H1 (cell line): ENCODE measurements at regions not wholly inside any gene's neighbourhood (a gene's known extent, or its start where the extent isn't known, plus 50 kb on each side); places are given as distances from the start of the nearest gene placed in this dataset.

Experiments used
- CTCF ChIA-PET: fragments of 300-600 bp; sonication (Branson Sonifier 250); formaldehyde crosslinking; loops from one replicate; lab custom pipeline; 2021; ENCODE audit not compliant: partially characterized antibody; lab: Charles Lee
- POLR2A ChIA-PET: fragments of 300-600 bp; sonication (Branson Sonifier 250); formaldehyde crosslinking; loops from one replicate; lab custom pipeline; 2021; ENCODE audit warnings: inconsistent platforms; ENCODE audit not compliant: partially characterized antibody; lab: Charles Lee
- DNase-seq, 2 experiments: peaks; one replicate each; pipeline versions ENCODE4 v3.0.0 to v3.0.0-alpha.2; 2010 to 2022; ENCODE audit warnings: low spot score in 2 of 2, low read depth in 1 of 2, mixed read lengths in 1 of 2
- FAIRE-seq: peaks from 2 replicates; lab custom pipeline; 2011; peaks lifted over from hg19 to GRCh38; lab: Jason Lieb, UNC
- H2AFZ ChIP-seq: 2 replicates; pipeline ENCODE4 v1.8.1; 2012; ENCODE audit warnings: low read length, inconsistent platforms
- H2AK5ac ChIP-seq: 2 replicates; pipeline ENCODE4 v1.6.1; 2013; ENCODE audit warnings: low read depth, low read length
- H2BK120ac ChIP-seq: replicated peaks from 2 replicates; pipeline ENCODE3; 2013; ENCODE audit warnings: low read depth, low read length, inconsistent platforms
- H2BK12ac ChIP-seq: 2 replicates; pipeline ENCODE4 v1.6.1; 2013; ENCODE audit warnings: low read depth, low read length
- H2BK15ac ChIP-seq: 2 replicates; pipeline ENCODE4 v1.6.1; 2013; ENCODE audit warnings: low read length
- H2BK20ac ChIP-seq: 2 replicates; pipeline ENCODE4 v1.6.1; 2013; ENCODE audit warnings: low read length
- H2BK5ac ChIP-seq: 2 replicates; pipeline ENCODE4 v1.6.1; 2013; ENCODE audit warnings: low read depth, low read length
- H3K14ac ChIP-seq: 2 replicates; pipeline ENCODE4 v1.6.1; 2013; ENCODE audit warnings: inconsistent platforms; ENCODE audit not compliant: insufficient read length
- H3K18ac ChIP-seq: 2 replicates; pipeline ENCODE4 v1.6.1; 2013; ENCODE audit warnings: low read length; ENCODE audit errors: extremely low read depth
- H3K23ac ChIP-seq: 2 replicates; pipeline ENCODE4 v1.6.1; 2013; ENCODE audit warnings: inconsistent platforms; ENCODE audit not compliant: insufficient read length
- H3K23me2 ChIP-seq: 2 replicates; pipeline ENCODE4 v1.6.1; 2013; ENCODE audit warnings: low read depth, low read length
- H3K27ac ChIP-seq: 2 replicates; pipeline ENCODE4 v1.6.1; 2011; ENCODE audit warnings: low read depth, low read length, inconsistent platforms
- H3K27me3 ChIP-seq, 4 experiments: replicated peaks in 1 of 4; 1 replicate in 1 of 4; 2 replicates in 3 of 4; pipeline versions ENCODE4 v1.6.1 to v1.8.1; 2011 to 2013; ENCODE audit warnings: low read length in 3 of 4, mild to moderate bottlenecking in 3 of 4, inconsistent platforms in 2 of 4, mixed read lengths in 2 of 4, moderate library complexity in 1 of 4; ENCODE audit not compliant: control insufficient read depth in 3 of 4, insufficient read depth in 3 of 4; ENCODE audit errors: extremely low read depth in 1 of 4
- H3K36me3 ChIP-seq, 4 experiments: 2 replicates each; pipeline versions ENCODE4 v1.6.1 to v1.8.1; 2011 to 2013; ENCODE audit warnings: mild to moderate bottlenecking in 4 of 4, low read length in 3 of 4, moderate library complexity in 2 of 4, control low read depth in 1 of 4, inconsistent platforms in 1 of 4; ENCODE audit not compliant: insufficient read depth in 4 of 4, control insufficient read depth in 2 of 4
- H3K4ac ChIP-seq: replicated peaks from 2 replicates; pipeline ENCODE3; 2013; ENCODE audit warnings: low read length, low read depth, mixed read lengths, inconsistent platforms; ENCODE audit not compliant: insufficient read length
- H3K4me1 ChIP-seq, 4 experiments: replicated peaks in 1 of 4; 1 replicate in 1 of 4; 2 replicates in 3 of 4; pipeline versions ENCODE4 v1.6.1 to v1.8.1; 2011 to 2013; ENCODE audit warnings: low read length in 3 of 4, inconsistent platforms in 2 of 4, mixed read lengths in 1 of 4; ENCODE audit not compliant: insufficient read depth in 4 of 4, control insufficient read depth in 3 of 4
- H3K4me2 ChIP-seq, 2 experiments: 2 replicates each; pipeline versions ENCODE4 v1.6.1 to v1.8.1; 2011 to 2013; ENCODE audit warnings: low read depth in 2 of 2, low read length in 2 of 2, control low read depth in 1 of 2, inconsistent platforms in 1 of 2, mild to moderate bottlenecking in 1 of 2; ENCODE audit not compliant: insufficient read depth in 1 of 2
- H3K4me3 ChIP-seq, 4 experiments: fragments of 200-600, 300-600 bp in 1 of 4; sonication (generic), shearing (Covaris generic), sonication (Bioruptor Twin) in 1 of 4; 2 replicates each; pipeline versions ENCODE4 v1.5.1 to v1.8.1; 2011 to 2016; ENCODE audit warnings: low read length in 4 of 4, low read depth in 3 of 4, control low read depth in 2 of 4, inconsistent platforms in 2 of 4, mild to moderate bottlenecking in 2 of 4, mixed read lengths in 1 of 4, moderate library complexity in 1 of 4; ENCODE audit not compliant: insufficient read depth in 2 of 4; ENCODE audit errors: extremely low read depth in 1 of 4
- H3K56ac ChIP-seq: replicated peaks from 2 replicates; pipeline ENCODE3; 2013; ENCODE audit warnings: low read depth, mild to moderate bottlenecking, mixed read lengths, low read length, inconsistent platforms; ENCODE audit not compliant: insufficient read length
- H3K79me1 ChIP-seq: 2 replicates; pipeline ENCODE4 v1.6.1; 2013; ENCODE audit warnings: low read depth, low read length, control low read depth
- H3K79me2 ChIP-seq, 2 experiments: 2 replicates each; pipeline versions ENCODE4 v1.6.1 to v1.8.1; 2012 to 2013; ENCODE audit warnings: low read length in 2 of 2, mild to moderate bottlenecking in 2 of 2, inconsistent platforms in 1 of 2; ENCODE audit not compliant: insufficient read depth in 2 of 2, control insufficient read depth in 1 of 2
- H3K9ac ChIP-seq, 4 experiments: replicated peaks in 1 of 4; 1 replicate in 1 of 4; 2 replicates in 3 of 4; pipeline versions ENCODE4 v1.6.1 to v1.8.1; 2011 to 2013; ENCODE audit warnings: low read depth in 3 of 4, low read length in 3 of 4, control low read depth in 2 of 4, mild to moderate bottlenecking in 2 of 4, moderate library complexity in 2 of 4, inconsistent platforms in 1 of 4; ENCODE audit errors: extremely low read depth in 1 of 4
- H3K9me3 ChIP-seq, 2 experiments: 2 replicates each; pipeline versions ENCODE4 v1.6.1 to v1.8.1; 2012 to 2013; ENCODE audit warnings: mild to moderate bottlenecking in 2 of 2, moderate library complexity in 2 of 2, control low read depth in 1 of 2, inconsistent platforms in 1 of 2, low read depth in 1 of 2, low read length in 1 of 2, mixed read lengths in 1 of 2; ENCODE audit not compliant: insufficient read depth in 2 of 2
- H4K20me1 ChIP-seq, 2 experiments: replicated peaks in 1 of 2; 2 replicates each; pipeline versions ENCODE3 to v1.8.1; 2011 to 2013; ENCODE audit warnings: inconsistent platforms in 2 of 2, low read length in 2 of 2, mild to moderate bottlenecking in 1 of 2; ENCODE audit not compliant: insufficient read depth in 2 of 2, control insufficient read depth in 1 of 2
- H4K5ac ChIP-seq: 2 replicates; pipeline ENCODE4 v1.6.1; 2013; ENCODE audit warnings: low read length, low read depth, mixed read lengths, inconsistent platforms; ENCODE audit not compliant: insufficient read length
- H4K8ac ChIP-seq: 2 replicates; pipeline ENCODE4 v1.8.0; 2013; ENCODE audit warnings: mild to moderate bottlenecking, moderate library complexity, low read length, inconsistent platforms; ENCODE audit not compliant: insufficient read depth; ENCODE audit errors: extremely low read depth
- H4K91ac ChIP-seq: replicated peaks from 2 replicates; pipeline ENCODE3; 2013; ENCODE audit warnings: low read length, mixed read lengths, inconsistent platforms; ENCODE audit not compliant: insufficient read length
- ASH2L ChIP-seq: fragments of 200-600, 300-600 bp; sonication (generic); IDR thresholded peaks from one replicate; pipeline ENCODE4 v1.7.1; 2017; ENCODE audit warnings: low read length
- GABPA ChIP-seq: IDR thresholded peaks from 2 replicates; pipeline ENCODE4 v1.6.1; 2011; ENCODE audit warnings: mild to moderate bottlenecking, low read length, moderate library complexity, borderline replicate concordance; ENCODE audit not compliant: insufficient read depth
- POLR2A ChIP-seq, 2 experiments: IDR thresholded peaks; 1 replicate in 1 of 2; 2 replicates in 1 of 2; pipeline ENCODE4 v1.6.1; 2011; ENCODE audit warnings: low read depth in 2 of 2, low read length in 2 of 2, mild to moderate bottlenecking in 2 of 2; ENCODE audit errors: control extremely low read depth in 1 of 2
- RXRA ChIP-seq: IDR thresholded peaks from 2 replicates; pipeline ENCODE4 v1.6.1; 2011; ENCODE audit warnings: low read depth, mild to moderate bottlenecking, low read length, moderate library complexity; ENCODE audit not compliant: insufficient read depth
- WGBS, 2 experiments: shearing (Covaris generic) in 1 of 2; methylation state at CpG; one replicate each; pipeline versions ENCODE4 v1.1.6 to v1.1.7; 2013 to 2015; ENCODE audit warnings: low lambda C conversion rate in 2 of 2, mixed read lengths in 2 of 2, inconsistent platforms in 1 of 2, low coverage in 1 of 2, missing lambda C conversion rate in 1 of 2; ENCODE audit not compliant: insufficient replicate concordance in 2 of 2, insufficient coverage in 1 of 2, insufficient read length in 1 of 2; ENCODE audit errors: extremely low coverage in 1 of 2, missing lambda C conversion rate in 1 of 2; 5-methylcytosine and 5-hydroxymethylcytosine counted together

DNA sequence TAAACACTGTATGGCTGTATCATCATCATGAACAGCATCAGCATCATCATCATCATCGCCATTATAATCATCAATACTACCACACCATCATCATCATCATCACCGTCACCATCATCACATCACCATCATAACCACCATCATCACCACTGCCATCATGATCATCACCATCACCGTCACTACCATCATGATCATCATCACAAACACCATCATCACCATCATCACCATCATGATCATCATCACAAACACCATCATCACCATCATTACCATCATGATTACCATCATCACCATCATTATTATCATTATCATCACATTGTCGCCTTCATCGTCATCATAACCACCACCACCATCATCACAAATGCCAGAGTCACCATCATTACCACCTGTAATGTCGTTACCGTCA, 1196.9 kb downstream of the NLGN4X start:
- Histone ChIP-seq H2AFZ (no peak overlapping the region), H3K9ac (no peak overlapping the region), H3K79me2 (no peaks in the 10 kb centered on the region), H3K9me3 (no peaks in the 10 kb centered on the region), H3K27me3 (no peaks in the 10 kb centered on the region), H2BK20ac (no peak overlapping the region), H3K27ac (no peak overlapping the region), H4K5ac (no peak overlapping the region), H4K20me1 (no peaks in the 10 kb centered on the region), H3K4me3 (no peak overlapping the region), H2BK15ac (no peak overlapping the region), H3K4ac (no peak overlapping the region), H3K4me1 (no peaks in the 10 kb centered on the region), H3K23ac (no peak overlapping the region), H3K14ac (no peak overlapping the region), H2AK5ac (no peak overlapping the region), H2BK5ac (no peak overlapping the region), H3K36me3 (no peaks in the 10 kb centered on the region), H2BK120ac (no peak overlapping the region), H3K79me1 (no peaks in the 10 kb centered on the region), H4K8ac (no peak overlapping the region), H2BK12ac (no peak overlapping the region), H3K56ac (no peak overlapping the region), H3K23me2 (no peaks in the 10 kb centered on the region; the same call in 1 of the 2 replicates), H4K91ac (no peak overlapping the region), H3K4me2 (no peak overlapping the region), H3K18ac (no peak overlapping the region)
- POLR2A ChIA-PET, result no interaction called here
- WGBS, 2 experiments, result 94% methylated on average over 7 of the region's 7 CpGs; no CpG with 5 or more reads in 1 of the 2 experiments
- FAIRE-seq, result no peak
- DNase-seq, result no peak
- CTCF ChIA-PET, result no interaction called here
- TF ChIP-seq ASH2L (no peak), GABPA (no peak), POLR2A (IDR thresholded peaks at IDR 0.05; ENCODE audit: control extremely low read depth in 1 of 2, low read depth in 2 of 2, low read length in 2 of 2) (no peak), RXRA (no peak)
